Keratinocyte (primary cell): ENCODE measurements at regions not wholly inside any gene's neighbourhood (a gene's known extent, or its start where the extent isn't known, plus 50 kb on each side); places are given as distances from the start of the nearest gene placed in this dataset.

ENCODE experiments used
- CTCF ChIP-seq, 3 experiments: IDR thresholded peaks in 1 of 3; conservative IDR thresholded peaks in 1 of 3; optimal IDR thresholded peaks in 1 of 3; 2 replicates in 2 of 3; 3 replicates in 1 of 3; pipeline versions ENCODE3 to v1.5.1; 2011; ENCODE audit warnings: low read length in 3 of 3, mild to moderate bottlenecking in 3 of 3, moderate library complexity in 2 of 3, control low read depth in 1 of 3, inconsistent platforms in 1 of 3; ENCODE audit not compliant: insufficient read depth in 2 of 3; ENCODE audit errors: extremely low read depth in 1 of 3
- EZH2 ChIP-seq: IDR thresholded peaks from one replicate; pipeline ENCODE4 v1.6.1; 2012; ENCODE audit warnings: inconsistent platforms, mild to moderate bottlenecking, low read length, moderate library complexity

DNA sequence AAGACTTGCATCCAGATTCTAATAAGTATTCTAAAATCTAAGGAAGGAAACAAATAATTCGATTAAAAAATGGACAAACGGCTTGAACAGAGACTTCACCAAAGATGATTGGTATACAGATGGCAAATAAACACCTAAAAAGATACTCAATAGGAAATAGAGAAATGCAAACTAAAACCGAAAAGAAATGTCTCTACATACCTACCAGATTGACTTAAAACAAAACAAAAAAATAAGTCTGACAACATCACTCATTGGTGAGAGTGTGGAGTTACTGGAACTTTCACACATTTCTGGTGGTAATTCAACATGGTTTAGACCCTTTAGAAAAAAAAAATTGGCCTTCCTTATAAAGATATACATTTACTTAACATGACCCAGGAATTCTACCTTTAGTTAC, 869.8 kb downstream of the TTLL7 start:
- TF ChIP-seq CTCF (optimal IDR thresholded peaks at IDR 0.05 in 1 of 3, IDR thresholded peaks at IDR 0.05 in 1 of 3, conservative IDR thresholded peaks at IDR 0.05 in 1 of 3; ENCODE audit: extremely low read depth in 1 of 3, insufficient read depth in 2 of 3, low read length in 3 of 3) (no peak), EZH2 (no peak)
